ENCODE measurements at regions not wholly inside any gene's neighbourhood (a gene's known extent, or its start where the extent isn't known, plus 50 kb on each side); places are given as distances from the start of the nearest gene placed in this dataset.

GRCh38 chr4:183766140-183766539 lies 107.0 kb downstream of the TRAPPC11 start:
- Histone ChIP-seq H3K9ac (replicated peaks; ENCODE audit: extremely low read depth, insufficient read depth, low read length) (no peak overlapping the region), H3K4me1 (ENCODE audit: control insufficient read depth, extremely low read depth, insufficient read depth, low read length) (no peaks in the 10 kb centered on the region), H3K4me2 (ENCODE audit: insufficient read depth, low read length) (no peak overlapping the region), H3K79me2 (ENCODE audit: control insufficient read depth, insufficient read depth, low read length) (no peaks in the 10 kb centered on the region), H2AFZ (ENCODE audit: low read depth, low read length) (no peak overlapping the region), H3K4me3 (replicated peaks in 1 of 3; ENCODE audit: insufficient read depth in 1 of 3, low read depth in 1 of 3, low read length in 3 of 3) (no peak overlapping the region), H3K27me3 (ENCODE audit: control insufficient read depth in 2 of 2, insufficient read depth in 2 of 2, low read length in 2 of 2) (peaks cover 2 to 4% of the 10 kb centered on the region in 2 experiments), H3K36me3 (ENCODE audit: control insufficient read depth in 2 of 2, extremely low read depth in 1 of 2, insufficient read depth in 2 of 2, low read length in 2 of 2) (no peaks in the 10 kb centered on the region), H3K27ac (ENCODE audit: insufficient read depth, low read depth, low read length) (no peak overlapping the region), H3K9me3 (replicated peaks; ENCODE audit: control insufficient read depth, insufficient read depth, low read length) (no peaks in the 10 kb centered on the region), H4K20me1 (replicated peaks; ENCODE audit: control insufficient read depth, extremely low read depth, insufficient read depth, low read length) (no peaks in the 10 kb centered on the region), H3K9me1 (replicated peaks; ENCODE audit: control insufficient read depth, extremely low read depth, insufficient read depth, low read length) (no peaks in the 10 kb centered on the region)
- dilution Hi-C loops (cut with MboI; ENCODE audit: extremely low pct_ligation_motif_present, low sequenced_read_pairs) (no loop called here), intact Hi-C loops (cut with micrococcal nuclease) (no loop called here)
- BruUV-seq (replicated peaks): no TSS peak
- DNase-seq (ENCODE audit: low read depth, low spot score): no peak
- no peak for FAIRE-seq
- ChIA-PET CTCF (no interaction called here), POLR2A (no interaction called here)
- TF ChIP-seq FOS (IDR thresholded peaks at IDR 0.05; ENCODE audit: borderline replicate concordance, insufficient read depth, low read length) (no peak), GATA2 (IDR thresholded peaks at IDR 0.05; ENCODE audit: insufficient read depth, insufficient read length, low read depth, low read length) (no peak), MYC (IDR thresholded peaks at IDR 0.05; ENCODE audit: low read depth, low read length) (no peak), CTCF (IDR thresholded peaks at IDR 0.05; ENCODE audit: extremely low read depth in 1 of 2, insufficient read depth in 1 of 2, low read depth in 1 of 2, low read length in 2 of 2) (no peak), POLR2AphosphoS5 (IDR thresholded peaks at IDR 0.05; ENCODE audit: insufficient read depth, low read depth, low read length) (no peak), MAX (IDR thresholded peaks at IDR 0.05; ENCODE audit: insufficient read depth, insufficient read length) (no peak), POLR2A (IDR thresholded peaks at IDR 0.05; ENCODE audit: low read depth, low read length) (no peak), JUN (IDR thresholded peaks at IDR 0.05; ENCODE audit: borderline replicate concordance, insufficient read depth, insufficient read length, low read depth) (no peak), EZH2 (IDR thresholded peaks at IDR 0.05; ENCODE audit: borderline replicate concordance, low read depth, low read length, severe bottlenecking) (no peak)
